A673 (cell line): ENCODE measurements at regions not wholly inside any gene's neighbourhood (a gene's known extent, or its start where the extent isn't known, plus 50 kb on each side); places are given as distances from the start of the nearest gene placed in this dataset.
A peak's percentile ranks its signal among the peaks of the same experiment; 100 is the strongest.

ENCODE experiments used
- BruUV-seq: library from RNA; stranded (reverse); fragments of 400-500 nt; replicated peaks from 2 replicates; lab custom pipeline; 2021; lab: Mats Ljungman, UMichigan
- CTCF ChIA-PET: fragments of 300-600 bp; sonication (Branson Sonifier 250); formaldehyde crosslinking; loops from one replicate; lab custom pipeline; 2022; ENCODE audit warnings: antibody characterized with exemption; lab: Charles Lee
- POLR2A ChIA-PET: fragments of 300-600 bp; sonication (Branson Sonifier 250); formaldehyde crosslinking; loops from one replicate; lab custom pipeline; 2022; ENCODE audit warnings: antibody characterized with exemption; ENCODE audit not compliant: low non-redundant PET; lab: Charles Lee
- DNase-seq: peaks from one replicate; pipeline ENCODE4 v3.0.0-alpha.2; 2015; ENCODE audit warnings: low spot score
- H3K27ac ChIP-seq: fragments of 200-600 bp; sonication (generic); 2 replicates; pipeline ENCODE4 v1.5.1; 2016; ENCODE audit warnings: mixed run types, low read depth, mild to moderate bottlenecking, mixed read lengths, antibody characterized with exemption, low read length; ENCODE audit not compliant: poor library complexity, severe bottlenecking
- H3K27me3 ChIP-seq: fragments of 200-600 bp; sonication (generic); replicated peaks from 2 replicates; pipeline ENCODE4 v1.6.1; 2017; ENCODE audit warnings: mixed run types, low read depth, mild to moderate bottlenecking, mixed read lengths, antibody characterized with exemption, low read length; ENCODE audit not compliant: insufficient read depth, poor library complexity
- H3K36me3 ChIP-seq: fragments of 200-600 bp; sonication (generic); 2 replicates; pipeline ENCODE4 v1.6.1; 2016; ENCODE audit warnings: mixed run types, mild to moderate bottlenecking, mixed read lengths, antibody characterized with exemption, low read length; ENCODE audit not compliant: insufficient read depth, poor library complexity, severe bottlenecking
- H3K4me1 ChIP-seq: fragments of 200-600 bp; sonication (generic); 2 replicates; pipeline ENCODE4 v1.6.1; 2017; ENCODE audit warnings: mixed run types, mild to moderate bottlenecking, mixed read lengths, antibody characterized with exemption, low read length; ENCODE audit not compliant: insufficient read depth, poor library complexity, severe bottlenecking
- H3K4me3 ChIP-seq: fragments of 200-600 bp; sonication (generic); 2 replicates; pipeline ENCODE4 v1.5.1; 2016; ENCODE audit warnings: low read depth, mixed run types, mild to moderate bottlenecking, mixed read lengths, low read length; ENCODE audit not compliant: poor library complexity, severe bottlenecking
- H3K9me3 ChIP-seq: fragments of 200-600 bp; sonication (generic); 2 replicates; pipeline ENCODE4 v1.6.1; 2016; ENCODE audit warnings: mixed run types, low read depth, mild to moderate bottlenecking, mixed read lengths, antibody characterized with exemption, low read length; ENCODE audit not compliant: poor library complexity, severe bottlenecking
- CTCF ChIP-seq: fragments of 300-800, 200-600 bp; sonication (generic); conservative IDR thresholded peaks from 2 replicates; pipeline ENCODE4 v1.5.1; 2017; ENCODE audit warnings: low read depth, mild to moderate bottlenecking, antibody characterized with exemption, low read length, moderate library complexity, mixed read lengths
- EZH2 ChIP-seq: fragments of 200-600 bp; sonication (generic); IDR thresholded peaks from 2 replicates; pipeline ENCODE4 v1.6.1; 2017; ENCODE audit warnings: borderline replicate concordance, low read depth, mild to moderate bottlenecking, mixed read lengths, antibody characterized with exemption, low read length; ENCODE audit not compliant: poor library complexity, severe bottlenecking
- intact Hi-C: fragments of 100-400 bp; cut with micrococcal nuclease; formaldehyde crosslinking; loops from one replicate; pipeline ENCODE4 v1.10.0; 2022; ENCODE audit not compliant: unreplicated experiment

GRCh38 chr1:56064705-56065104, 514.7 kb downstream of the PLPP3 start:
- ChIA-PET POLR2A (no interaction called here), CTCF (no interaction called here)
- intact Hi-C loops, result no loop called here
- H3K9me3 ChIP-seq, result no peaks in the 10 kb centered on the region
- H3K27me3 ChIP-seq, result no peaks in the 10 kb centered on the region
- no TSS peak for BruUV-seq
- no peak overlapping the region for H3K27ac ChIP-seq
- H3K4me1 ChIP-seq, result no peaks in the 10 kb centered on the region
- no peaks in the 10 kb centered on the region for H3K36me3 ChIP-seq
- no peak for TF ChIP-seq EZH2
- no peak for TF ChIP-seq CTCF
- no peak overlapping the region for H3K4me3 ChIP-seq
- peak; percentile 64 for DNase-seq

GRCh38 chr1:56063461-56063860, 515.9 kb downstream of the PLPP3 start:
- POLR2A ChIA-PET, result no interaction called here

GRCh38 chr1:56062625-56063024, 516.7 kb downstream of the PLPP3 start:
- BruUV-seq, result no TSS peak
- CTCF ChIA-PET, result no interaction called here
- POLR2A ChIA-PET, result no interaction called here
- Histone ChIP-seq H3K4me1 (no peaks in the 10 kb centered on the region), H3K27me3 (no peaks in the 10 kb centered on the region), H3K36me3 (no peaks in the 10 kb centered on the region), H3K4me3 (no peak overlapping the region), H3K9me3 (no peaks in the 10 kb centered on the region), H3K27ac (no peak overlapping the region)
- intact Hi-C loops, result no loop called here
- DNase-seq, result no peak
- TF ChIP-seq EZH2, result no peak
- TF ChIP-seq CTCF, result no peak

More at GRCh38 chr1:56063461-56063860, 515.9 kb downstream of the PLPP3 start:
- CTCF ChIA-PET, result no interaction called here
- intact Hi-C loops, result no loop called here
- BruUV-seq, result no TSS peak
- Histone ChIP-seq H3K27me3 (no peaks in the 10 kb centered on the region), H3K4me1 (no peaks in the 10 kb centered on the region), H3K27ac (no peak overlapping the region), H3K9me3 (no peaks in the 10 kb centered on the region), H3K4me3 (no peak overlapping the region), H3K36me3 (no peaks in the 10 kb centered on the region)
- no peak for TF ChIP-seq EZH2
- TF ChIP-seq CTCF, result no peak
- no peak for DNase-seq
